HG02870 (cell line): ENCODE measurements at regions not wholly inside any gene's neighbourhood (a gene's known extent, or its start where the extent isn't known, plus 50 kb on each side); places are given as distances from the start of the nearest gene placed in this dataset.

Experiments used
- ATAC-seq: cut with Tn5 transposase; IDR thresholded peaks from one replicate; pipeline ENCODE4 v1.9.1; 2021; ENCODE audit warnings: mild to moderate bottlenecking, moderate library complexity; ENCODE audit not compliant: unreplicated experiment

- ATAC-seq: no peak
These were observed 289.0 kb upstream of the ANKRD55 start for GRCh38 chr5:56522169-56522568.

- no peak for ATAC-seq
These were observed 288.0 kb upstream of the ANKRD55 start for GRCh38 chr5:56520986-56521730.

- no peak for ATAC-seq
These were observed 285.7 kb upstream of the ANKRD55 start for GRCh38 chr5:56518820-56519219.

- no peak for ATAC-seq
These were observed 283.9 kb upstream of the ANKRD55 start for GRCh38 chr5:56517011-56517416.

- no peak for ATAC-seq
These were observed 283.3 kb upstream of the ANKRD55 start for GRCh38 chr5:56516441-56516840.

- no peak for ATAC-seq
These were observed 282.9 kb upstream of the ANKRD55 start for GRCh38 chr5:56516035-56516434.

- no peak for ATAC-seq
These were observed 281.9 kb upstream of the ANKRD55 start for GRCh38 chr5:56515011-56515410.

- ATAC-seq: no peak
These were observed 281.1 kb upstream of the ANKRD55 start for GRCh38 chr5:56514245-56514644.

- ATAC-seq: no peak
These were observed 280.0 kb upstream of the ANKRD55 start for GRCh38 chr5:56513141-56513540.

- no peak for ATAC-seq
These were observed 279.3 kb upstream of the ANKRD55 start for GRCh38 chr5:56512313-56512996.

- ATAC-seq: no peak
These were observed 278.3 kb upstream of the ANKRD55 start for GRCh38 chr5:56511326-56511841.

GRCh38 chr5:56508249-56508648 lies 275.1 kb upstream of the ANKRD55 start:
- ATAC-seq: no peak

GRCh38 chr5:56507351-56507930 lies 274.3 kb upstream of the ANKRD55 start:
- ATAC-seq: no peak

- ATAC-seq: no peak
These were observed 273.3 kb upstream of the ANKRD55 start for GRCh38 chr5:56506211-56506965.

- no peak for ATAC-seq
These were observed 270.8 kb upstream of the ANKRD55 start for GRCh38 chr5:56503929-56504328.

- ATAC-seq: no peak
These were observed 268.8 kb upstream of the ANKRD55 start for GRCh38 chr5:56501781-56502557.

- ATAC-seq: no peak
These were observed 266.8 kb upstream of the ANKRD55 start for GRCh38 chr5:56499901-56500300.

GRCh38 chr5:56499491-56499890 lies 266.4 kb upstream of the ANKRD55 start:
- ATAC-seq: no peak

- ATAC-seq: no peak
These were observed 265.7 kb upstream of the ANKRD55 start for GRCh38 chr5:56498759-56499395.

GRCh38 chr5:56496581-56497063 lies 263.5 kb upstream of the ANKRD55 start:
- no peak for ATAC-seq
